HG03575 (cell line): ENCODE measurements at regions not wholly inside any gene's neighbourhood (a gene's known extent, or its start where the extent isn't known, plus 50 kb on each side); places are given as distances from the start of the nearest gene placed in this dataset.
"Not testable (repeated sequence)": the region's sequence is repeated elsewhere in the genome, so short reads cannot be mapped to it uniquely, and the experiment has no call there.

Experiments used
- ATAC-seq: cut with Tn5 transposase; IDR thresholded peaks from one replicate; pipeline ENCODE4 v1.9.1; 2021; ENCODE audit not compliant: unreplicated experiment, insufficient number of reproducible peaks, low FRiP score; ENCODE audit errors: extremely low read depth

- no peak for ATAC-seq
Measured at GRCh38 chr5:92981001-92981400, 600.0 kb downstream of the NR2F1-AS1 start.

GRCh38 chr5:92980491-92980890, 600.5 kb downstream of the NR2F1-AS1 start:
- no peak for ATAC-seq

GRCh38 chr5:92979716-92980115, 601.3 kb downstream of the NR2F1-AS1 start:
- ATAC-seq, result no peak

- no peak for ATAC-seq
Measured at GRCh38 chr5:92977846-92978540, 603.0 kb downstream of the NR2F1-AS1 start.

DNA sequence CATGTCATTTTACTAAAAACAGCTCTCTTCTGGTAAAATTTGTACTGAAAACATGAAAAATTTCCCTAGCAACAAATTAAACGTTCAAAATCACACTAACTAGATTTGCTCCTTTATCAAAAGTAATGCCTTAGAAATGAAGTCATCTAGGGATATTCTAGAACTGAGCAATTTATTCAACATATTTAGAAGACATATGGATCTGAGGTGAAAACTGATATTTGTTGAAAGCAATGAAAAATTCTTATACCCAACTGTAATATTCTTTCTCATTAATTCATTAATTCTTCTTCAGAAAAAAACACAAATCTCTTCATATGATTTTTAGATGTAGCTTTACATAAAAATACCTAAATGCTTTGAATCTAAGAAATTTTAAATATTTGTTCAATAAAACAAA, 604.9 kb downstream of the NR2F1-AS1 start:
- no peak for ATAC-seq

DNA sequence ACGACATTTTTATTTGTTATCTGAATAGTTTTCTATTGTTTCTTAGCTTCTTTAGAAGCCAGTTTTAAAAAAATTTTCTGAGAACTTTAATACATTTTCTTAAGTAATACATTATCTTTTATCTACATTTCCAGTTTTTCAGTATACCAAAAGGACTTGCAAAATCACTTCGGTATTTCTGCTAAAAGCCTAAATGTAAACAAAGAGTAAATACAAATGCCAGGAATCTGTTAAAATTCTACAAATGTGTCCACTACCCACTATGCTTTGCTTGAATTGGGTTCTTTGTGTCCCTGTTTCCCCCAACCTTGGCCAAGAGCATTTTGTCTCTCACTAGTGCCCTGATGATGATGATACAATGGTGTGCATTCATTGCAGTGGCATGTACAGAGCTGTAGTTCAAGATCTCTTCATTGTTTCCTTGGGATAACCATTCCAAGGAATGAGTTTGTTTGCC, 611.2 kb downstream of the NR2F1-AS1 start:
- no peak for ATAC-seq

GRCh38 chr5:92969191-92969780, 611.7 kb downstream of the NR2F1-AS1 start:
- ATAC-seq, result no peak

GRCh38 chr5:92963800-92964199, 617.2 kb downstream of the NR2F1-AS1 start:
- ATAC-seq, result no peak

DNA sequence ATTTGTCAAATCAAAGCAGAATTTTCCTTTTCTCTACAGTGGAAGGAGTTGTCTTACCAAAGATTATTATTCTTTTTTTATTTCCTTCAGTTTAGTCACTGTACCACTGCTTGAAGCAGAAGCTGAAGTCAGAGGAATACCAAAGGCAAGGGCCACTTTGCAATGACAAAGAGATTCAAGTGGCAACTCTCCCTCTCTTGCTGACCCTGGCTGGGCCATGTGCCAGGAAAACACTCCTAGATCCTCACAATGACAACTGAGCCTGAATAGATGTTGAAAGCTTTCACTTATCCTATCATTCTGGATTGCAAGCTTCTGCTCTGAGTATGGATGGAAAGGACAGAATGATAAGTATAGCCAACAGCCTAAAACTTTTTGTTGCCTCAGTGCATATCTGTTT, 618.3 kb downstream of the NR2F1-AS1 start:
- ATAC-seq, result no peak

GRCh38 chr5:92956886-92957285, 624.1 kb downstream of the NR2F1-AS1 start:
- no peak for ATAC-seq

DNA sequence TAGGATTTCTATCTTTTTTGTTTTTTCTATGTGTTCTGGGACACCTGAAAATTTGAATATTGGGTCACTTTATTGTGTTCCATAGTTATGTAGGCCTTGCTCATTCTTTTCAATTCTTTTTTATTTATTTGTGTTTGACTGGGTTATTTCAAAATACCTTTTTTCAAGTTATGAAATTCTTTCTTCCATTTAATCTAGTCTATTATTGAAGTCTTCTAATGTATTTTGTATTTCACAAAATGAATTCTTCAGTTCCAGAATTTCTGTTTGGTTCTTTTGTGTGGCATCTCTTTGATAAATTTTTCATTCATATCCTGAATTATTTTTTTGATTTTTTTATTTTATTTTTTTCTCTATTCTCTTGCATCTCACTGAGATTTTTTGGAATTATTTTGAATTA, 628.8 kb downstream of the NR2F1-AS1 start:
- ATAC-seq, result no peak

GRCh38 chr5:92951746-92952145, 629.3 kb downstream of the NR2F1-AS1 start:
- ATAC-seq, result no peak

DNA sequence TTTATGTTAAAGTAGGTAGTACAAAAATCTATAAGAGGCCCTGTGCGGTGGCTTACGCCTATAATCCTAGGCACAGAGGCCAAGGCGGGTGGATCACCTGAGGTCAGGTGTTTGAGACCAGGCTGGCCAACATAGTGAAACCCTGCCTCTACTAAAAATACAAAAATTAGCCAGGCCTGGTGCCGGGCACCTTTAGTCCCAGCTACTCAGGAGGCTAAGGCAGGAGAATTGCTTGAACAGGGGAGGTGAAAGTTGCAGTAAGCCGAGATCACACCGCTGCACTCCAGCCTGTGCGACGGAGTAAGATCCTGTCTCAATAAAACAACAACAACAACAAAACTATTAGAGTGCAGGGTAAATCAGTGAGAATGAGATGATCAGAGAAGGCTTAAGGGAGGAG, 634.5 kb downstream of the NR2F1-AS1 start:
- ATAC-seq, result no peak

- no peak for ATAC-seq
Measured at GRCh38 chr5:92945605-92946097, 635.4 kb downstream of the NR2F1-AS1 start.

GRCh38 chr5:92944903-92945604, 636.0 kb downstream of the NR2F1-AS1 start:
- ATAC-seq, result no peak

DNA sequence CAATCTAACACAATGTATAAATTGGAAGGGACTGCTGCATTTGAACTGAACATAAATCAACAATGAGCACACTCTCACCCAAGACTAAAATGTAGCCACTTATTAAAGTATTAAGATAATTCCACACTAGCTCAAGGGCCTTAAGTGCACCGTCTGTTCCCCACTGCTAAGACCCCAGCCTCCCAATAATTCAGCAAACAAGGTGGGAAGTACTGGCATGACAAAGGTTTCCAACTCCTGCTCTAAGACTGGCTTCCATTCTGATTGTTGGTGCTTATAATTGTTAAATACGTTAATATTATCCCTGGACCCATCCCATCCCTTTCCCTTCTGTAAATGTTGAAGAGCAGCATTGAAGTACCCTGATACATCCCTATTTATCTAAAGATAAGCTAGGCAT, 636.7 kb downstream of the NR2F1-AS1 start:
- no peak for ATAC-seq

DNA sequence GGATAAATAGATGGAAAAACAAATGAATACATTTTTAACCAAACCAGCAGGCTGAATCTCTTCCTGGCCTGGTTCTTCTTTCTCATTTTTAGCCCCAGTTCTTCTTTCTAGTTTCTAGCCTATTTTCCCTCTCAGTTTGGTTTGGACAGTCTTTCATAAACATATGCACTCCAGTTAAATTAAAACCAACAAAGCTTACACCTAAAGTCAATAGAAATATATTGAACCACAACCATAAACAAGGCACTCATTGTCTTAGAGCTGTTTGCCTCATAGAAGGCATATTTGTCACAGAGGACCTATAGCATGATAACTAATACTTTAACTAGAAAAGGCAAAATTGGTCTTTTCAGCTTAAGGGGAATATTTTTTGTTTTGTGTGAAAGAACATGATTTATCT, 638.3 kb downstream of the NR2F1-AS1 start:
- ATAC-seq, result no peak

DNA sequence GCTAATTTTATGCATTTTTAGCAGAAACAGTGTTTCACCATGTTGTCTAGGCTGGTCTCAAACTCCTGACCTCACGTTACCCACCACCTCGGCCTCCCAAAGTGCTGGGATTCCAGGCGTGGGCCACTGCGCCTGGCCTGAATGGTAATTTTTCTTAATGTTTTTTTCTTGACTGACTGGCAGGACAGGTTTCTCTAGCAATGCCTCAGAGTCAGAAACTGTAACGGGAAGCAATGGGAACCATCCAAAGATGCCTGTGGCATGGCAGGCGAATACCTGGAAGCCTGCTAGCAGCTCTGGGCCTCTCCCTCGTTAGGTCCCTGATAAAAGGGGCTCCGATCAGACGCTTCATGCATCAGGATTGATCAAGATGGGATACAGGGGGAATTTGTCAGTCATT, 639.2 kb downstream of the NR2F1-AS1 start:
- ATAC-seq, result no peak

DNA sequence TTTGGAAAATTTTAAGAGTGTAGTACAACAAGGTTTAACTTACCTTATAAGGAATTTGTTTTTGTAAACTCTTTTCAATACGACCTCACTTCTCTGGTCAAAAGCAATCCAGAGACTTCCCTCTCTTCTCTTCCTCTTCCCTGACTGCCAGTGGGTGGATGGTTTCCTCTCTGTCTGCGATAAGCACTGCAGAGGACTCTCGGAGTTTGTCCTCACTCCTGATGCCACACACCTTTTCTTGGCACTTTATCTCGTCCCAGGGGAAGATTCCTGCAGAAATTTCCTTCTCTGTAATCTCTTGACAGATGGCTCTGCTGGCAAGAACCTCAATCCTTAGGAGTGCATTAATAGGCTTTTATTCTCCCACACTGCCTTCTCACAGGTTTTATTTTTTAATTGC, 641.6 kb downstream of the NR2F1-AS1 start:
- no peak for ATAC-seq

GRCh38 chr5:92937396-92937795, 643.6 kb downstream of the NR2F1-AS1 start:
- not testable (repeated sequence) for ATAC-seq
